ENCODE measurements at regions not wholly inside any gene's neighbourhood (a gene's known extent, or its start where the extent isn't known, plus 50 kb on each side); places are given as distances from the start of the nearest gene placed in this dataset.

- TF ChIP-seq CTCF (IDR thresholded peaks at IDR 0.05; ENCODE audit: low read depth, low read length, poor library complexity, severe bottlenecking) = no peak
- TF ChIP-seq EZH2phosphoT487 (IDR thresholded peaks at IDR 0.05; ENCODE audit: borderline replicate concordance, low read length) = no peak
Observed at GRCh38 chr14:94932589-94932988, 162.7 kb upstream of the GSC start.

All from DOHH2 (cell line).